ENCODE measurements at regions not wholly inside any gene's neighbourhood (a gene's known extent, or its start where the extent isn't known, plus 50 kb on each side); places are given as distances from the start of the nearest gene placed in this dataset.

DNA sequence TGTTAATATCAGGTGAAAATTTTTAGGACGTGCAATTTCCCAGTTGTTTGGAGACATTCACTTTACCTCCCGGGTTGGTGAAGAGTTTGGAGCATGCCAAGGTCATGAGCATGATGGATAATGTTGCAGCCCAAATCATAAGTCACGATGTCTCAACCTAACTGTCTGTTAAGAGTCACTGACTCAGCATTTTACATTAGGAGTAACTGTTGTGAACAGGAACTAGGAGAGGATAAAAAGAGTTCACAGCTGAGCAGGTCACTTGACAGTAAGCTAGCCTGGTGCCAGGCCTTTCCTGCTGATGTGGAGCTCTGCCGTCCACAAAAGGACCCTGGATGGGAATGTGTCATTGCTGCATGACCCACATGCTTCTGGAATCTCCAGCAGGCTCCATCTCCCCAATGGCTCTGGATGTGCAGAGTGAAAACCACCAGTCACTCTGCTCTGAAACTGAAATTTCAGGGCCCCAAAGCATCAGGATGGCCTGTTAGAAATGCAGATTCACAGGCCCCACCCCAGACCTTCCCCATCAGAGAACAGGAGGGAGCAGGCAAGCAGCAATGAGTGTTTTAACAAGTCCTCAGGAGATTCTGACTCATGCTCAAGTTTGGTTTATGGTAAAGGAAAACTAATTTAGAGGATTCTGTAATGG, 371.6 kb upstream of the MAF start:
- TF ChIP-seq, protein P1, sequence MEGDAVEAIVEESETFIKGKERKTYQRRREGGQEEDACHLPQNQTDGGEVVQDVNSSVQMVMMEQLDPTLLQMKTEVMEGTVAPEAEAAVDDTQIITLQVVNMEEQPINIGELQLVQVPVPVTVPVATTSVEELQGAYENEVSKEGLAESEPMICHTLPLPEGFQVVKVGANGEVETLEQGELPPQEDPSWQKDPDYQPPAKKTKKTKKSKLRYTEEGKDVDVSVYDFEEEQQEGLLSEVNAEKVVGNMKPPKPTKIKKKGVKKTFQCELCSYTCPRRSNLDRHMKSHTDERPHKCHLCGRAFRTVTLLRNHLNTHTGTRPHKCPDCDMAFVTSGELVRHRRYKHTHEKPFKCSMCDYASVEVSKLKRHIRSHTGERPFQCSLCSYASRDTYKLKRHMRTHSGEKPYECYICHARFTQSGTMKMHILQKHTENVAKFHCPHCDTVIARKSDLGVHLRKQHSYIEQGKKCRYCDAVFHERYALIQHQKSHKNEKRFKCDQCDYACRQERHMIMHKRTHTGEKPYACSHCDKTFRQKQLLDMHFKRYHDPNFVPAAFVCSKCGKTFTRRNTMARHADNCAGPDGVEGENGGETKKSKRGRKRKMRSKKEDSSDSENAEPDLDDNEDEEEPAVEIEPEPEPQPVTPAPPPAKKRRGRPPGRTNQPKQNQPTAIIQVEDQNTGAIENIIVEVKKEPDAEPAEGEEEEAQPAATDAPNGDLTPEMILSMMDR (IDR thresholded peaks at IDR 0.05), result no peak
- TF ChIP-seq POLR2AphosphoS5 (IDR thresholded peaks at IDR 0.05) (no peak), POLR2A (IDR thresholded peaks at IDR 0.05) (no peak)
